Liver (tissue), 3 donors: ENCODE measurements at regions not wholly inside any gene's neighbourhood (a gene's known extent, or its start where the extent isn't known, plus 50 kb on each side); places are given as distances from the start of the nearest gene placed in this dataset.

Experiments
- CTCF ChIP-seq: fragments of 150-350 bp; IDR thresholded peaks from 2 replicates; pipeline ENCODE4 v1.5.1; 2017; ENCODE audit warnings: improper control_type of control experiment, low read depth, low read length; ENCODE audit not compliant: missing input control
- MAX ChIP-seq: IDR thresholded peaks from 2 replicates; pipeline ENCODE4 v1.6.1; 2016; ENCODE audit warnings: antibody characterized with exemption
- RAD21 ChIP-seq, 2 donors: IDR thresholded peaks; 2 replicates each; pipeline ENCODE4 v1.6.1; 2016; ENCODE audit warnings: antibody characterized with exemption in 2 of 2, mild to moderate bottlenecking in 2 of 2
- REST ChIP-seq: IDR thresholded peaks from 2 replicates; pipeline ENCODE4 v1.6.1; 2016; ENCODE audit warnings: antibody characterized with exemption, mild to moderate bottlenecking
- RXRA ChIP-seq, 2 donors: IDR thresholded peaks; 2 replicates each; pipeline ENCODE4 v1.6.1; 2017 to 2018; ENCODE audit warnings: antibody characterized with exemption in 2 of 2, mild to moderate bottlenecking in 1 of 2
- TAF1 ChIP-seq: conservative IDR thresholded peaks from 2 replicates; pipeline ENCODE4 v1.6.1; 2016; ENCODE audit warnings: antibody characterized with exemption, mild to moderate bottlenecking
- donor health status: healthy.
- donor health status: healthy.

GRCh38 chr7:84921154-84921553, 265.7 kb downstream of the SEMA3D start:
- no peak for TF ChIP-seq CTCF
- no peak for TF ChIP-seq REST
- TF ChIP-seq MAX: no peak
- no peak for TF ChIP-seq RAD21 (IDR thresholded peaks at IDR 0.05)
- no peak for TF ChIP-seq RXRA (IDR thresholded peaks at IDR 0.05)
- TF ChIP-seq TAF1: no peak
